ENCODE measurements at regions not wholly inside any gene's neighbourhood (a gene's known extent, or its start where the extent isn't known, plus 50 kb on each side); places are given as distances from the start of the nearest gene placed in this dataset.
"Not testable (repeated sequence)": the region's sequence is repeated elsewhere in the genome, so short reads cannot be mapped to it uniquely, and the experiment has no call there.

- not testable (repeated sequence) for DNase-seq
These were observed 69.1 kb downstream of the ZNF518B start for GRCh38 chr4:10388146-10388545.

GRCh38 chr4:10385994-10386394 is 71.2 kb downstream of the ZNF518B start:
- DNase-seq = no peak

GRCh38 chr4:10384974-10385373 is 72.3 kb downstream of the ZNF518B start:
- no peak for DNase-seq

GRCh38 chr4:10383417-10383816 is 73.8 kb downstream of the ZNF518B start:
- no peak for DNase-seq

- not testable (repeated sequence) for DNase-seq
These were observed 75.1 kb downstream of the ZNF518B start for GRCh38 chr4:10382171-10382570.

GRCh38 chr4:10381146-10381545 is 76.1 kb downstream of the ZNF518B start:
- DNase-seq = no peak

GRCh38 chr4:10380735-10381134 is 76.5 kb downstream of the ZNF518B start:
- DNase-seq = no peak

- no peak for DNase-seq
These were observed 85.3 kb downstream of the ZNF518B start for GRCh38 chr4:10371869-10372471.

- no peak for DNase-seq
These were observed 86.1 kb downstream of the ZNF518B start for GRCh38 chr4:10371121-10371520.

GRCh38 chr4:10369517-10369916 is 87.7 kb downstream of the ZNF518B start:
- no peak for DNase-seq

GRCh38 chr4:10366628-10367027 is 90.6 kb downstream of the ZNF518B start:
- DNase-seq = no peak

- no peak for DNase-seq
These were observed 93.0 kb downstream of the ZNF518B start for GRCh38 chr4:10364194-10364593.

- no peak for DNase-seq
These were observed 102.5 kb downstream of the ZNF518B start for GRCh38 chr4:10354746-10355145.

- no peak for DNase-seq
These were observed 103.0 kb downstream of the ZNF518B start for GRCh38 chr4:10354225-10354624.

GRCh38 chr4:10353110-10353509 is 104.1 kb downstream of the ZNF518B start:
- no peak for DNase-seq

- DNase-seq = no peak
These were observed 109.0 kb downstream of the ZNF518B start for GRCh38 chr4:10348241-10348640.

GRCh38 chr4:10347815-10348214 is 109.4 kb downstream of the ZNF518B start:
- DNase-seq = no peak

- no peak for DNase-seq
These were observed 109.9 kb downstream of the ZNF518B start for GRCh38 chr4:10347281-10347795.

- no peak for DNase-seq
These were observed 111.2 kb downstream of the ZNF518B start for GRCh38 chr4:10346023-10346422.

GRCh38 chr4:10345381-10345784 is 111.8 kb downstream of the ZNF518B start:
- no peak for DNase-seq

- no peak for DNase-seq
These were observed 112.4 kb downstream of the ZNF518B start for GRCh38 chr4:10344824-10345223.

- no peak for DNase-seq
These were observed 113.6 kb downstream of the ZNF518B start for GRCh38 chr4:10343656-10344055.

GRCh38 chr4:10342866-10343265 is 114.4 kb downstream of the ZNF518B start:
- no peak for DNase-seq

- DNase-seq = no peak
These were observed 120.8 kb downstream of the ZNF518B start for GRCh38 chr4:10336471-10336870.

GRCh38 chr4:10335050-10335449 is 122.2 kb downstream of the ZNF518B start:
- no peak for DNase-seq

Measured in stimulated activated CD4-positive, alpha-beta T cell treated with anti-CD3 and anti-CD28 coated beads, Interleukin-2, amount 100 ng/mL, for 24 hours (primary cell).